Neural crest cell (in vitro differentiated cells): ENCODE measurements at regions not wholly inside any gene's neighbourhood (a gene's known extent, or its start where the extent isn't known, plus 50 kb on each side); places are given as distances from the start of the nearest gene placed in this dataset.
A peak's percentile ranks its signal among the peaks of the same experiment; 100 is the strongest.

Source experiments
- DNase-seq: peaks from one replicate; pipeline ENCODE4 v3.0.0; 2021; ENCODE audit warnings: low read depth, mixed read lengths, low spot score
- H3K27ac Mint-ChIP-seq: one replicate; pipeline ENCODE4 v1.8.0; 2021; ENCODE audit warnings: mild to moderate bottlenecking, mixed read lengths; ENCODE audit not compliant: unreplicated experiment
- H3K27me3 Mint-ChIP-seq: 2 replicates; pipeline ENCODE4 v1.8.0; 2021; ENCODE audit warnings: low read depth, mild to moderate bottlenecking, mixed read lengths
- H3K36me3 Mint-ChIP-seq: 2 replicates; pipeline ENCODE4 v1.8.0; 2021; ENCODE audit warnings: low read depth, mild to moderate bottlenecking, mixed read lengths
- H3K4me1 Mint-ChIP-seq: 2 replicates; pipeline ENCODE4 v1.8.0; 2021; ENCODE audit warnings: mixed read lengths
- H3K4me3 Mint-ChIP-seq: one replicate; pipeline ENCODE4 v1.8.0; 2021; ENCODE audit warnings: mild to moderate bottlenecking, mixed read lengths
- H3K9me3 Mint-ChIP-seq: 2 replicates; pipeline ENCODE4 v1.8.0; 2021; ENCODE audit warnings: mixed read lengths
- TF ChIP-seq, protein P1 (sequence below): fragments of 200-600 bp; sonication (generic); conservative IDR thresholded peaks from 2 replicates; pipeline ENCODE4 v1.5.0; 2021; ENCODE audit warnings: antibody characterized with exemption, mild to moderate bottlenecking

- no peaks in the 10 kb centered on the region for H3K36me3 Mint-ChIP-seq
- H3K27ac Mint-ChIP-seq = no peak overlapping the region
- no peaks in the 10 kb centered on the region for H3K9me3 Mint-ChIP-seq
- DNase-seq = no peak
- TF ChIP-seq, protein P1, sequence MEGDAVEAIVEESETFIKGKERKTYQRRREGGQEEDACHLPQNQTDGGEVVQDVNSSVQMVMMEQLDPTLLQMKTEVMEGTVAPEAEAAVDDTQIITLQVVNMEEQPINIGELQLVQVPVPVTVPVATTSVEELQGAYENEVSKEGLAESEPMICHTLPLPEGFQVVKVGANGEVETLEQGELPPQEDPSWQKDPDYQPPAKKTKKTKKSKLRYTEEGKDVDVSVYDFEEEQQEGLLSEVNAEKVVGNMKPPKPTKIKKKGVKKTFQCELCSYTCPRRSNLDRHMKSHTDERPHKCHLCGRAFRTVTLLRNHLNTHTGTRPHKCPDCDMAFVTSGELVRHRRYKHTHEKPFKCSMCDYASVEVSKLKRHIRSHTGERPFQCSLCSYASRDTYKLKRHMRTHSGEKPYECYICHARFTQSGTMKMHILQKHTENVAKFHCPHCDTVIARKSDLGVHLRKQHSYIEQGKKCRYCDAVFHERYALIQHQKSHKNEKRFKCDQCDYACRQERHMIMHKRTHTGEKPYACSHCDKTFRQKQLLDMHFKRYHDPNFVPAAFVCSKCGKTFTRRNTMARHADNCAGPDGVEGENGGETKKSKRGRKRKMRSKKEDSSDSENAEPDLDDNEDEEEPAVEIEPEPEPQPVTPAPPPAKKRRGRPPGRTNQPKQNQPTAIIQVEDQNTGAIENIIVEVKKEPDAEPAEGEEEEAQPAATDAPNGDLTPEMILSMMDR = no peak
- H3K4me1 Mint-ChIP-seq = no peaks in the 10 kb centered on the region
- H3K4me3 Mint-ChIP-seq = no peak overlapping the region
- no peaks in the 10 kb centered on the region for H3K27me3 Mint-ChIP-seq
Observed at GRCh38 chr5:88515068-88515467, 246.4 kb upstream of the TMEM161B start.

DNA sequence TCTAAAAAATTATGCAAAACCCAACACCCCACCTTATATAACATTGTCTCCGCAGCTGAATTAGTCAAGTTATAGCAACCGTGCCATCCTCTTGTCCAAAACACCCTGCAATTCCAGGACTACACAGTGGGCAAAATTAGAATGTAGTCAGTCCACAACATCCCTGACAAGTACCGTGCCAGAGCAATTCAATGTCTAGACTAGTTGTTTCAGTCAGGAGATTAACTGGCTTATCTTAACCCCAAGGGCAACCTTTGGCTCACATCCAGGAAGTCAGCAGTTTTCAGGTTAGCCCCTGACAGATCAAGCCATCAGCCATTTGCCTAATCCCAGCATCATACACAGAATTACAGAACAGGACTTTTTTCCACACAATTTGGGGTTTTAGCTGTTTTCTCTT lies 240.8 kb upstream of the TMEM161B start:
- Mint-ChIP-seq H3K27me3 (no peaks in the 10 kb centered on the region), H3K9me3 (no peaks in the 10 kb centered on the region), H3K36me3 (no peaks in the 10 kb centered on the region), H3K4me1 (peaks cover 20% of the 10 kb centered on the region), H3K4me3 (no peak overlapping the region), H3K27ac (no peak overlapping the region)
- no peak for DNase-seq
- TF ChIP-seq, protein P1 = no peak

- H3K9me3 Mint-ChIP-seq = no peaks in the 10 kb centered on the region
- no peak for DNase-seq
- H3K4me1 Mint-ChIP-seq = peaks cover 26% of the 10 kb centered on the region
- no peaks in the 10 kb centered on the region for H3K36me3 Mint-ChIP-seq
- H3K27ac Mint-ChIP-seq = no peak overlapping the region
- TF ChIP-seq, protein P1 = no peak
- H3K27me3 Mint-ChIP-seq = no peaks in the 10 kb centered on the region
- no peak overlapping the region for H3K4me3 Mint-ChIP-seq
Observed at GRCh38 chr5:88507261-88507660, 238.6 kb upstream of the TMEM161B start.

- TF ChIP-seq, protein P1 = no peak
- H3K9me3 Mint-ChIP-seq = peaks cover under 1% of the 10 kb centered on the region
- H3K4me3 Mint-ChIP-seq = no peak overlapping the region
- no peaks in the 10 kb centered on the region for H3K27me3 Mint-ChIP-seq
- peaks cover 30% of the 10 kb centered on the region for H3K4me1 Mint-ChIP-seq
- H3K36me3 Mint-ChIP-seq = no peaks in the 10 kb centered on the region
- no peak for DNase-seq
- no peak overlapping the region for H3K27ac Mint-ChIP-seq
Observed at GRCh38 chr5:88503406-88503805, 234.8 kb upstream of the TMEM161B start.

GRCh38 chr5:88503041-88503345 lies 234.3 kb upstream of the TMEM161B start:
- H3K4me1 Mint-ChIP-seq = peaks cover 30% of the 10 kb centered on the region
- peaks cover 2% of the 10 kb centered on the region for H3K9me3 Mint-ChIP-seq
- DNase-seq = no peak
- no peaks in the 10 kb centered on the region for H3K27me3 Mint-ChIP-seq
- H3K36me3 Mint-ChIP-seq = no peaks in the 10 kb centered on the region
- H3K4me3 Mint-ChIP-seq = no peak overlapping the region
- TF ChIP-seq, protein P1 = no peak
- H3K27ac Mint-ChIP-seq = peak overlapping the region; percentile 89
